ENCODE measurements at regions not wholly inside any gene's neighbourhood (a gene's known extent, or its start where the extent isn't known, plus 50 kb on each side); places are given as distances from the start of the nearest gene placed in this dataset.

GRCh38 chr5:124355928-124356327 is 390.5 kb downstream of the ZNF608 start (continued):
- TF ChIP-seq CREB1 (IDR thresholded peaks at IDR 0.05) (no peak), CREB1 (CRISPR knock-in tag; IDR thresholded peaks at IDR 0.05) (no peak)

DNA sequence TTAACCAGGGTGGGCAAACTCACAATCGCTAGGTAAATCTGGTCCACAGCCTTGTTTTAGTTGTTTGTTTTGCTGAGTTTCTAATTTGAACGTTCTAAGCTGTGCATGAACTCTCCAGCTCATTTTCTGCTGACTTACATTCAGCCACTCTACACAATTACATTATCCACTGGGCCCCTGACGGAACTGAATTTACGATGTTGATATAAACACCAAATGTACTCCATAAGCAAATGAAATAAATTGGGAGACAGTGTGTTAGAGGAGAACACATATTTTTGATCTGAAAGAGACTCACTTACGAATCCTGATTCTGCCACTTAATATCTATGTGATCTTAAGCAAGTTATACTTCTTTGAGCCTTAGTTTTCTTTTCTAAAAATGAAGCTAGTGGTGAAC is 393.4 kb downstream of the ZNF608 start:
- in situ Hi-C loops (cut with MboI) (no loop called here), intact Hi-C loops (cut with micrococcal nuclease) (no loop called here)
- Histone ChIP-seq H3K4me2 (ENCODE audit: insufficient read depth, low read length) (no peak overlapping the region), H3K27ac (ENCODE audit: extremely low read depth, low read depth, low read length) (no peak overlapping the region), H2AFZ (ENCODE audit: low read depth, low read length) (no peak overlapping the region), H3K4me1 (replicated peaks in 1 of 2; ENCODE audit: control insufficient read depth in 2 of 2, insufficient read depth in 2 of 2, low read length in 2 of 2) (no peaks in the 10 kb centered on the region), H3K4me3 (no peak overlapping the region), H3K9me1 (ENCODE audit: control insufficient read depth, insufficient read depth, low read length) (no peaks in the 10 kb centered on the region), H3K79me2 (ENCODE audit: control insufficient read depth, insufficient read depth, low read length) (no peaks in the 10 kb centered on the region), H4K20me1 (replicated peaks; ENCODE audit: control insufficient read depth, insufficient read depth, low read length) (no peaks in the 10 kb centered on the region), H3K9me3 (replicated peaks; ENCODE audit: control insufficient read depth, insufficient read depth, low read depth, low read length) (no peaks in the 10 kb centered on the region), H3K27me3 (ENCODE audit: control insufficient read depth in 2 of 2, insufficient read depth in 2 of 2, low read length in 2 of 2) (no peaks in the 10 kb centered on the region), H3K9ac (ENCODE audit: insufficient read depth in 1 of 2, low read depth in 2 of 2, low read length in 2 of 2) (no peak overlapping the region), H3K36me3 (ENCODE audit: control insufficient read depth, insufficient read depth, low read length) (no peaks in the 10 kb centered on the region)
- FAIRE-seq: no peak
- no peak for ATAC-seq
- no TSS peak for BruUV-seq (replicated peaks)
- TF ChIP-seq ZNF518B (CRISPR knock-in tag; IDR thresholded peaks at IDR 0.05) (no peak), LARP7 (IDR thresholded peaks at IDR 0.05) (no peak), KLF1 (tag; IDR thresholded peaks at IDR 0.05) (no peak)
- TF ChIP-seq, protein P1, sequence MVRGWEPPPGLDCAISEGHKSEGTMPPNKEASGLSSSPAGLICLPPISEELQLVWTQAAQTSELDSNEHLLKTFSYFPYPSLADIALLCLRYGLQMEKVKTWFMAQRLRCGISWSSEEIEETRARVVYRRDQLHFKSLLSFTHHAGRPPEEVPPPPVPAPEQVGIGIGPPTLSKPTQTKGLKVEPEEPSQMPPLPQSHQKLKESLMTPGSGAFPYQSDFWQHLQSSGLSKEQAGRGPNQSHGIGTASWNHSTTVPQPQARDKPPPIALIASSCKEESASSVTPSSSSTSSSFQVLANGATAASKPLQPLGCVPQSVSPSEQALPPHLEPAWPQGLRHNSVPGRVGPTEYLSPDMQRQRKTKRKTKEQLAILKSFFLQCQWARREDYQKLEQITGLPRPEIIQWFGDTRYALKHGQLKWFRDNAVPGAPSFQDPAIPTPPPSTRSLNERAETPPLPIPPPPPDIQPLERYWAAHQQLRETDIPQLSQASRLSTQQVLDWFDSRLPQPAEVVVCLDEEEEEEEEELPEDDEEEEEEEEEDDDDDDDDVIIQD (CRISPR knock-in tag; IDR thresholded peaks at IDR 0.05): no peak
- ChIA-PET CTCF (ENCODE audit: low intra/inter-chr PET ratio) (no interaction called here), POLR2A (no interaction called here)
- no peak for DNase-seq (ENCODE audit: extremely low read depth in 1 of 4, low spot score in 3 of 4)
- WGBS (ENCODE audit: insufficient coverage, low coverage, missing lambda C conversion rate): 0% methylated on average over 5 of the region's 5 CpGs

All from K562 (cell line).